Activated naive CD8-positive, alpha-beta T cell treated with anti-CD3 and anti-CD28 coated beads for 36 hours (primary cell): ENCODE measurements at regions not wholly inside any gene's neighbourhood (a gene's known extent, or its start where the extent isn't known, plus 50 kb on each side); places are given as distances from the start of the nearest gene placed in this dataset.

Experiments used
- DNase-seq: peaks from one replicate; pipeline ENCODE4 v3.0.0; 2021
- H3K27ac Mint-ChIP-seq: one replicate; pipeline ENCODE4 v1.8.0; 2022; ENCODE audit warnings: mild to moderate bottlenecking, moderate library complexity, mixed read lengths
- H3K27me3 Mint-ChIP-seq: one replicate; pipeline ENCODE4 v1.8.0; 2022; ENCODE audit warnings: mild to moderate bottlenecking, mixed read lengths
- H3K36me3 Mint-ChIP-seq: one replicate; pipeline ENCODE4 v1.8.0; 2021; ENCODE audit warnings: mild to moderate bottlenecking, mixed read lengths
- H3K4me1 Mint-ChIP-seq: one replicate; pipeline ENCODE4 v1.8.0; 2021; ENCODE audit warnings: mixed read lengths
- H3K4me3 Mint-ChIP-seq: one replicate; pipeline ENCODE4 v1.8.0; 2022; ENCODE audit warnings: mild to moderate bottlenecking, moderate library complexity, mixed read lengths
- H3K9me3 Mint-ChIP-seq: one replicate; pipeline ENCODE4 v1.8.0; 2022; ENCODE audit warnings: mixed read lengths

DNA sequence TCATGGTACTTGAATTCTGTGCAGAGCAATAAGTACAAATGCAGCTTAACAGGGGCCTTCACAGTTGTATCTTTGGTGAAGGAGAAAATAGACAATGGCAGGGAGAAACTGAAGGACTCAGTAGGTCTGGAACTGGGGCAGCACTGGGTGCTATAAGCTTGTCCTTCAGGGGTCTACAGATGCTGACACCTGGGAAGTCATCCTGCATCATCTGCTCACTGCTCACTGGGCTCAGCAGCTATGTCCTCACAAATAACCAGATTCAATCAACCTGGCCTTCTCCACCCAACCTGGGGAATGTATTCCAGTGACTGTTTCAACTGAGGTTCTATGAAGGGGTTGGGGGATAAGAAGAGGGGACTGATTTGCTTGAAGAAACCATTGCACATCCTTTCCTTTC is 117.0 kb downstream of the ZNF280B start:
- Mint-ChIP-seq H3K4me3 (no peak overlapping the region), H3K36me3 (no peaks in the 10 kb centered on the region), H3K4me1 (no peaks in the 10 kb centered on the region), H3K27ac (no peak overlapping the region), H3K9me3 (peaks cover 1% of the 10 kb centered on the region), H3K27me3 (peaks cover 31% of the 10 kb centered on the region)
- DNase-seq: no peak

DNA sequence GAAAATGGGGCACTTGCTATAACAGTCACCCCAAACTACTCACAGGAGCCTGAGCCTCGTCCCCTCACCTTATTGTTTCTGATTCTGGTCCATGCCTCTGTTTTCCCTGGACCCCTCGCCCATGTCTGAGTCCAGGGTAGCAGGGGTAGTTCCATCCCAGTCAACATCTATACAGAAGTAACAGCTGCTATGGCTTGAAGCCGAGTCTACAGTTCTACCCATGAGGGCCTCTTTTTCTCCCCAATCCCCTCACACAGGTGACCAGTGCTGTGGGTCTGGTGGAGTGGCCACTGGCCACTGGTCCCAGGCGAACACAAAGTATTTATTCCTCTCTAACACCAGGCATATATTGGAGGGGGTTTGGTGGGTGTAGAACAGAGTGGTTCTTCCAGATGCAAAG is 116.4 kb downstream of the ZNF280B start:
- Mint-ChIP-seq H3K27me3 (peaks cover 32% of the 10 kb centered on the region), H3K9me3 (peaks cover 1% of the 10 kb centered on the region), H3K4me3 (no peak overlapping the region), H3K36me3 (no peaks in the 10 kb centered on the region), H3K27ac (no peak overlapping the region), H3K4me1 (no peaks in the 10 kb centered on the region)
- DNase-seq: no peak

DNA sequence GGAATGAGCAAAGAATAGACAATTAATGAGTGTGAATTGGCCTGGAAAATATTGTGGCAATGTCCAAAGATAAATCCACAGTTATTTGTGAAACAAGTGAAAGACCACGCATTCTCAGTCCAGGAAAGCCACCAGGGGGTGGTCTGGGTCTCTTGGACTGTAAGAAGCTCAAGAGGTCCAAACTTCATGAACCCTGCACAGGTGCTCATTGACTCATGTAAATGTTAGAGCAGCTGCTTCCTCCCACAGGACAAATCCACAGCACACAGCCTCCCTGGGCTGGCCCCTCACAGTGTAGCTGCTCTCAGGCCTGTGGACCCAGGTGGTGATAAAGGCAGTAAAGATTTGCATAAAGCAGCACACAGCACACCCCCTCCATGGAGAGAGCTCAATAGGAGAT is 114.0 kb downstream of the ZNF280B start:
- Mint-ChIP-seq H3K27me3 (peaks cover 28% of the 10 kb centered on the region), H3K4me3 (no peak overlapping the region), H3K27ac (no peak overlapping the region), H3K9me3 (peaks cover 1% of the 10 kb centered on the region), H3K4me1 (no peaks in the 10 kb centered on the region), H3K36me3 (no peaks in the 10 kb centered on the region)
- DNase-seq: no peak

DNA sequence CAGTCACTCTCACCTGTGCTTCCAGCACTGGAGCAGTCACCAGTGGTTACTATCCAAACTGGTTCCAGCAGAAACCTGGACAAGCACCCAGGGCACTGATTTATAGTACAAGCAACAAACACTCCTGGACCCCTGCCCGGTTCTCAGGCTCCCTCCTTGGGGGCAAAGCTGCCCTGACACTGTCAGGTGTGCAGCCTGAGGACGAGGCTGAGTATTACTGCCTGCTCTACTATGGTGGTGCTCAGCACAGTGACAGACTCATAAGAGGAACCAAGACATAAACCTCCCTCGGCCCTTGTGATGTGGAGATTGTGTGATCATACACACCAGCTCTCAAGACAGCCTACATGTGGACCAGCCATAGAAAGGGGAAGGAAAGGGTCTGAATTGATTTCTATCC is 113.3 kb downstream of the ZNF280B start:
- Mint-ChIP-seq H3K9me3 (peaks cover 1% of the 10 kb centered on the region), H3K27me3 (peaks cover 25% of the 10 kb centered on the region), H3K4me1 (no peaks in the 10 kb centered on the region), H3K27ac (no peak overlapping the region), H3K36me3 (no peaks in the 10 kb centered on the region), H3K4me3 (no peak overlapping the region)
- no peak for DNase-seq

DNA sequence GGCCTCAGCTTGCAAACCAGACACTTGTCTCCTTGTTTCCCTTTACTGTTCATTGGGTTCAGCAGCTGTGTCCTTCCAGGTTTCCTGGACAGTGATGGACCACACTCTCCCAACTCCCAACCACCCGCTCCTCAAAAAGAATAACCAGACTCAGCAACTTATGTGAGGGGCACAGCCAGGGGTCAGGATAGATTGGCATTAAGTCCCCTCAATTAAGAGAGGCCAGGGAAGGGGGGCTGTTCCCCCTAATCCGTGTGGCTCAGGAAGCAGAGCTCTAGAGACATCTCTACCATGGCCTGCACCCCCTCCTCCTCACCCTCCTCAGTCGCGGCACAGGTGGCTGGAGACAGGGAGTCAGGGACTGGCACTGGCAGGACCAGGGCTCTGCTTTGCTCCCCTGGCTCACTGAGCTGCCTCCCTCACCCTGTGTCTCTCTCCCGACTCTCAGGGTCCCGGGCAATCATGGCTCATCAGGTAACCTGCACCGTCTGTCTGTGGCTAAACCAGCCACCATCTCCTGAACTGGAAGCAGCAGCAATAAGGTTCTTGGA is 111.7 kb downstream of the ZNF280B start:
- Mint-ChIP-seq H3K27ac (no peak overlapping the region), H3K9me3 (peaks cover 1% of the 10 kb centered on the region), H3K4me1 (no peaks in the 10 kb centered on the region), H3K36me3 (no peaks in the 10 kb centered on the region), H3K27me3 (peaks cover 16% of the 10 kb centered on the region), H3K4me3 (no peak overlapping the region)
- DNase-seq: no peak

DNA sequence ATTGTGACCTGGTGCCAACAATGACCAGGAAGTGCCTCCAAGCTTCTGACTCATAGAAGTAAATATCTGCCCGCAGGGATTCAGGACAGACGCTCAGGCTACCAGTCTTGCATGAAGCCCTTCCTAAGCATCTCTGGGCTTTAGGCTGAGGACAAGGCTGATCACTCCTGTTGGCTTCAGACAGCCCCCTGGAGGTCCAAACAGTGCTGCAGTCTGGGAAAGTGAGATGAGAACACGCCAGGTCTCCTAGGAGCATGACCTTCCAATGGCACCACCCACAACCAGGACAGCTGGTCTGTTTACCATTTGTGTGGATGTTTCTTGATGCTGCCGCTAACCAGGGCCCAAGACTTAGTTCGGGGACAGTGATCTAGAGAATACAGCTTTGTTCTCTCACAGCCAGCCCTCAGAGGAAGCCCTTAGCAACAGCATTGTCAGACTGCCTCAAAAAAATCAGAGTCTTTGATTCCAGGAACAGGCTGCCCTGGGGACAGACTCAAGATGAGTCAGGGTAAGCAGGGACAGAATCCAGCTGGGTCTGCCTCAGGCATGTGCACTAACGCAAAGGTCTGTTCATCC is 111.2 kb downstream of the ZNF280B start:
- H3K4me3 Mint-ChIP-seq: no peak overlapping the region
- peaks cover 1% of the 10 kb centered on the region for H3K9me3 Mint-ChIP-seq
- no peaks in the 10 kb centered on the region for H3K36me3 Mint-ChIP-seq
- no peak overlapping the region for H3K27ac Mint-ChIP-seq
- no peak for DNase-seq
- peaks cover 11% of the 10 kb centered on the region for H3K27me3 Mint-ChIP-seq
- no peaks in the 10 kb centered on the region for H3K4me1 Mint-ChIP-seq

DNA sequence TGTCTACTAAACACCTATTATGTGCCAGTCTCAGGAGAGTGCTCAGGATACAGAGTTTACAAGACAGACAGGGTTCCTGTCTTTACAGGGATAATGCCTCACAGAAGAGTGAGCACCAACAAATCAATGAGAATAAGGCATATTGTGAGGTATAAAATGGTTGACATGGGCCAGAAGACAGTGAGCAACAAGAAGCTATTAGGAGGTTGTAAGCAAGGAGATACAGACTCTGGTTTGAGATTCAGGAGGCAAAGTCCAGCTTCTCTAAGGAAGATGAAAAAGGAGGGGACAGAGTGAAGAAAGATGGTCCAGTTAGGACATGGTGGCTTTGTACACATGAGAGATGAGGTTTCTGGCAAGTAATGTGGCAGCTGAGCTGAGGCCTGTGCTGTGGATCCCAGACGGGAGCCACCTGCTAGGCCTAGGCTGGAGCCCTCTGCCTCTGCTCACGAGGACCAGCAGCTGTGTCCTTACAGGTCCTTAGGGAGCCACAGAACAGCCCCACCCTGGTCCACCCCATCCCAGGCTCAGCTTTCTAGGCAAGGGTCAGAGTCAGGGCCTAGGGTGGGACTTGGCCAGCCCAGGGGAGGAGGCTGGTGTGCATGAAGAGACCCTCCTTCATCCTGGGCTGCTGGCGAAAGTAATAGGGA is 110.5 kb downstream of the ZNF280B start:
- Mint-ChIP-seq H3K9me3 (no peaks in the 10 kb centered on the region), H3K4me1 (no peaks in the 10 kb centered on the region), H3K36me3 (no peaks in the 10 kb centered on the region), H3K27ac (no peak overlapping the region), H3K27me3 (peaks cover 9% of the 10 kb centered on the region), H3K4me3 (no peak overlapping the region)
- DNase-seq: no peak

DNA sequence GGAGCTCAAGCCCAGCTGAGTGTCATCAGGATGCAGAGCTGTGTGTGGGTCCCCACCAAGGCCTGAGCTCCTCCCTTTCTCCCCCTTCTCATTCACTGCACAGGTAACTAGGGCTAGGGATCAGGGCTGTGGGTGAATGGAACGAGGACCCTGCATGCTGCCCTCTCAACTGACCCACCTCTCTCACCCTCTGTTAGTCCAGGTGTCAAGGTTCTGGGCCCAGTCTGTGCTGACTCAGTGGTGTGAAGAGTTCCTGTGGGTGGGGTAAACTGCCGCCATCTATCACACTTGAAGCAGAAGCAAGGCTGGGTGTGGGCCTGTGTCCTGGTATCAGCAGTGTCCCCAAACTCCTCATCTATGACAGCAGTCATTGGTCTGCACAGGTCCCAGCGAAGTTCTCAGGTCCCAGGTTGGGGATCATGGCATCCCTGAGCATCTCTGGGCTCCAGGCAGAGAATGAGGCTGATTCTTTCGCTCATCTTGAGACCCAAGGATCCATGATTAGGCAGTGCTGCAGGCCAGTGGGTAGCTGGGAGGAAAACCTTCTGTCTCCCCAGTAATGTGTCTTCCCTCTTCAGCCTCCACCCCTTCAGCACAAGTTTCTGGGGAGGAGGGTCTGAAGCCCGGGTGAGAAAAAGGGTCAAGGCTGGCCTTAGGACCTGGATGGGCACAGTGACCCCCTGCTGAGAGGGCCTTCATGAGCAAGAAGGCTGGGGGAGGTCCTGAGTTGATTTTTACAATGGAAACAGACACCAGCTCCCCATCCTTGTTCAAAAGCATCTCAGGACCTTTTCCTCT is 109.8 kb downstream of the ZNF280B start:
- no peak for DNase-seq
- H3K27ac Mint-ChIP-seq: no peak overlapping the region
- peaks cover 9% of the 10 kb centered on the region for H3K27me3 Mint-ChIP-seq
- H3K36me3 Mint-ChIP-seq: no peaks in the 10 kb centered on the region
- H3K4me3 Mint-ChIP-seq: no peak overlapping the region
- no peaks in the 10 kb centered on the region for H3K4me1 Mint-ChIP-seq
- no peaks in the 10 kb centered on the region for H3K9me3 Mint-ChIP-seq

DNA sequence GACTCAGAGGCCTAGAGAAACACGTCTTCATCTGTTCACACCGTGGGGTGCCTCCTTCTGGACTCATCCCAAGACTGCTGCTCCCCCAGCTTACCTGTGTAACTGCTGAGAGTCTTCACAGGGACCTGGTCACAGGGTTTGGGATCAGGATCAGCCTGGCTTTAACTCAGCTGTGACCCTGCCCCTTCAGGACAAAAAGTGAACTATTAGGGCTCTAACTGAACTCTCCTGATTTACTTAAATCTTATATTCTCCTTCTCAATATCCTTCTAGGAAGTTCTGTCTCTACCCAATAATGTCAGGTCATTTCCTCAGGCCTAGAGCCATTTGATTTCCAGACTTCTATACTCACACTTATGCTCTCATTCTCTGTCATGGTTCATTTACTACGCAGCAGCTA is 108.4 kb downstream of the ZNF280B start:
- Mint-ChIP-seq H3K27me3 (peaks cover 9% of the 10 kb centered on the region), H3K27ac (no peak overlapping the region), H3K9me3 (no peaks in the 10 kb centered on the region), H3K4me1 (no peaks in the 10 kb centered on the region), H3K4me3 (no peak overlapping the region), H3K36me3 (no peaks in the 10 kb centered on the region)
- DNase-seq: no peak

DNA sequence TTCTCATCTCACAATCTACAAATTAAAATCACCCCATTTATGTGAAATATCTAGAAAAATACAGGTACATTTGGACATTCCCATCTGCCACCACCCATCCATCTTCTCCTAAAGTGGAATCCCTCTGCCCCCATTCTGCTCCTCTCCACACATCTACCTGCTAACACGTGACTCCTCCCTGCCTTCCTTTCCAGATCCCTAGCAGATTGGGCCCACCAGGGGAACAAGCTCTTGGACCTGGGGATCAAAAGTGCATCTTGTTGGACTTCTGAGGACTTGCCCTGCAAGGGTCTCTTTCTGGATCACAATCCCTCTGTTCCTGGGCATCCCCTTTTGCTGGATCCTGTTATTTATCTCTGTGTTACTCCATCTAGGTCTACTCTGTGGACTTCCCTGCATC is 107.6 kb downstream of the ZNF280B start:
- Mint-ChIP-seq H3K4me1 (no peaks in the 10 kb centered on the region), H3K27ac (no peak overlapping the region), H3K27me3 (peaks cover 9% of the 10 kb centered on the region), H3K9me3 (no peaks in the 10 kb centered on the region), H3K36me3 (no peaks in the 10 kb centered on the region), H3K4me3 (no peak overlapping the region)
- no peak for DNase-seq

DNA sequence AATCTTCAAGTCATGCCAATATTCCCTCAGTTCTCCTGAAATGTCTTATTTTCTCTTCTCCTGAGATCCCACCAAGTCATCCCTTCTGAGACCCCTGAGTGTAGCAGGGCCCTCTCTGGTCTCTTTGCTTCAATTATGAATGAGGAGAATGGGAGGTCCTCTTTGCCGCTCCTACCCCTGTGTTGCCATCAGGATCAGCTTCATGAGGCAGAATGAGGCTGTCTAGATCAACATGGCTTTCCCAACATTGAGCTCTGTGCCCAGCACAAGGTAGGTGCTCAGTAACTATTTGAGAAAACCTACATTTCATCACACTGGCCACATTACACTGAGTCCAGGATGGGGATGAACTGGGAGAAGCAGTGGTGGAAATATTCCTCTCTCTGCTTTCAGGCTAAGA is 107.2 kb downstream of the ZNF280B start:
- Mint-ChIP-seq H3K9me3 (no peaks in the 10 kb centered on the region), H3K27me3 (peaks cover 9% of the 10 kb centered on the region), H3K36me3 (no peaks in the 10 kb centered on the region), H3K27ac (no peak overlapping the region), H3K4me1 (no peaks in the 10 kb centered on the region), H3K4me3 (no peak overlapping the region)
- no peak for DNase-seq

DNA sequence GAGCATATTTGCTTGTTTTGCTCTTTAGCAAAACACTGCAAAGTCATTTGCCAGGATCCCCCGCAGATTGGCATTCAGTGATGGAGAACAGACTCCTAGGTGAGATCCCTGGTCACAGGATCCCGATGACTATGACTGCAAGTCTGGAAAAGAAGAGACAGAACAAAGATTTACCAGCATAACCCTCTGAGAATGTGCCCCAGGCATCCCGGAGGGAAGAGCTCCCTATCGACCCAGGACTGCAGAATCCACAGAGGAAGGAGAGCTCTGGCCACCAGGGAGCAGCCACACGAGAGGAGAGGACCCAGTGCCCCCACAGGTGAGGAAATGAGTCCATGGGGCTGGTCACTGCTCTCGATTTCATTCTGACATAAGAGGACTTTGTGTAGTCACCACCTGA is 105.2 kb downstream of the ZNF280B start:
- Mint-ChIP-seq H3K4me3 (no peak overlapping the region), H3K36me3 (no peaks in the 10 kb centered on the region), H3K9me3 (no peaks in the 10 kb centered on the region)

DNA sequence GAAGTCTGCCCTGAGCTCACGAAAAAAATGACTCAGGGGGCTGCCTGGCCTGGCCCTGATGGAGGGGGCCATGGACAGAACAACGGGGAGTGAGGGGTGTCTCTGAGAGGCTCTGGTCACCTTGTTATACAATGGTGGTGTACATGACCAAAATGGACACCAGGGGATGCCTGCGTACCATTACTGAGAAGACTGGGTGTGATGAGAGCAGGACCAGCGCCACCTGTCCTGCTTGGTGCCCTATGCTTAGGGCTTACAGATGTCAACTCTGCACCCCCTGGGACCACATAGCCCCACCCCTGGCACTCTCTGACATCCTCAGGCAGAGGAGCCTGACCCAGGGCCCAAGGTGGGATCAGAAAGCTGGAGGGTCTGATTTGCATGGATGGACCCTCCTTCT is 104.8 kb downstream of the ZNF280B start:
- Mint-ChIP-seq H3K4me3 (no peak overlapping the region), H3K36me3 (no peaks in the 10 kb centered on the region), H3K4me1 (no peaks in the 10 kb centered on the region), H3K9me3 (no peaks in the 10 kb centered on the region), H3K27me3 (peaks cover 5% of the 10 kb centered on the region), H3K27ac (no peak overlapping the region)
- no peak for DNase-seq

More for the DNA sequence above, 105.2 kb downstream of the ZNF280B start:
- DNase-seq: no peak
- H3K27ac Mint-ChIP-seq: no peak overlapping the region
- no peaks in the 10 kb centered on the region for H3K4me1 Mint-ChIP-seq
- H3K27me3 Mint-ChIP-seq: peaks cover 2% of the 10 kb centered on the region

DNA sequence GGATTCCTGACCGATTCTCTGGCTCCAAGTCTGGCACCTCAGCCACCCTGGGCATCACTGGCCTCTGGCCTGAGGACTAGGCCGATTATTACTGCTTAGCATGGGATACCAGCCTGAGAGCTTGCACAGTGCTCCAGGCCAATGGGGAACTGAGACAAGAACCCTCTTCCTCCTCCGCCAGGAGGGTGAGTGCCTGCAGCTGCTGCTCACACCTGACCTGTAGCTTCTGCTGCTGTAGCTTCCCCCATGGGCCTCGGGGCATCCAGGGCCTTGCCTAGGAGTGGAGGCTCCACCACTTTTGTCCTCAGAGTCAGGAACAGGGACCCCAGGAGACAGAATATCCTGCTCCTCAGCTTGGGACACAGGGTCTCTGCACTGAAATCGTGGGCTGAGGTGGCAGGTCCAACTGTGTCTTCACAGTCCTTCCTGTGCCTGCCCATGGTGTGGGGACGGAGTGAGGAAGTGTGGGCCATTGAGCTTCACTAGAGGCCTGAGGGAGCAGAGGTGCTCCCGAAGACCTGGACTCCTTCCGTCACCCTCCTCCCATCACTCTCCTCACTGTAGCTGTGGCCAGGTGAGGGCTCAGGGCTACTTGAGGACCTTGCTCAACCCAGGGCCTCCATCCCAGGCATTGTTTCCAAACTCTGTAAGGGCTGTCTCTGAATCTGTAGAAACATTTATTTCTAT is 103.8 kb downstream of the ZNF280B start:
- H3K4me3 Mint-ChIP-seq: no peak overlapping the region
- no peaks in the 10 kb centered on the region for H3K9me3 Mint-ChIP-seq
- peaks cover 8% of the 10 kb centered on the region for H3K27me3 Mint-ChIP-seq
- no peak for DNase-seq
- H3K4me1 Mint-ChIP-seq: no peaks in the 10 kb centered on the region
- no peaks in the 10 kb centered on the region for H3K36me3 Mint-ChIP-seq
- no peak overlapping the region for H3K27ac Mint-ChIP-seq

DNA sequence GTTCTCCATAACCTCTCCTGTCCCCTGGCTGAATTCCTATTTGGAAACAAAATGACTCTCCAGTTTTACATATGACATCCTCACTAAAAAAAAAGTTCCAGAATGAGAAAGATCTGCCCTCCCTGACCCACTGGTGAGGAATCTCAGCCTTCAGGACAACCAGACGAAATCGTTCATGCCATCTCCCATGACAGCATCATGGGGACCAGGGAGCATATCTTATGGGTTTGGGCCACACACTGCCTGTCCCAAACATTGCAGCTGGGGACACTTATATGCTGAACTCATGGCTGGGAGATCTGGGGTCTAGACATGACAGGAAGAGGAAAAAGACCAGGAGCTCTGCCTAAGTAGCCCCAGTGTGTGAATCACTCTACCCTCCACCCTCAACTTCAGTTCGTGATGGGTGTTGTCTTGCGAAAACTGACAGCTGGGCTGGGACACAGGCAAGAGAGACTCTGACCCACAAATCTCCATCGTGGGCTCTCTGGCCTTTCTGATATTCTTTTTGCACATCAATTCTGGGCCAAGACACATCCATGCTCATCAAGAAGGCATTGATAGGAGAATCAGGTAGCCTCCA is 102.0 kb downstream of the ZNF280B start:
- H3K4me3 Mint-ChIP-seq: no peak overlapping the region
- H3K27me3 Mint-ChIP-seq: peaks cover 20% of the 10 kb centered on the region
- H3K27ac Mint-ChIP-seq: no peak overlapping the region
- no peak for DNase-seq
- H3K4me1 Mint-ChIP-seq: no peaks in the 10 kb centered on the region
- H3K36me3 Mint-ChIP-seq: no peaks in the 10 kb centered on the region
- H3K9me3 Mint-ChIP-seq: no peaks in the 10 kb centered on the region
